Activated B cell treated with CpG ODN at 0.5 μM for 24 hours (primary cell): ENCODE measurements at regions not wholly inside any gene's neighbourhood (a gene's known extent, or its start where the extent isn't known, plus 50 kb on each side); places are given as distances from the start of the nearest gene placed in this dataset.

Experiments
- ATAC-seq: fragments of 200-7000 bp; cut with Tn5 transposase; one replicate; pipeline ENCODE4 v1.10.0; 2021; ENCODE audit warnings: low read depth, mild to moderate bottlenecking, moderate library complexity
- CTCF ChIA-PET: fragments of 350-600 bp; sonication (Branson Sonifier 250); formaldehyde crosslinking; loops from one replicate; lab custom pipeline; 2021; ENCODE audit warnings: antibody characterized with exemption; lab: Charles Lee
- POLR2A ChIA-PET: fragments of 350-600 bp; sonication (Branson Sonifier 250); formaldehyde crosslinking; loops from one replicate; lab custom pipeline; 2021; ENCODE audit warnings: antibody characterized with exemption; lab: Charles Lee
- DNase-seq: peaks from one replicate; pipeline ENCODE4 v3.0.0; 2022
- H3K27ac Mint-ChIP-seq: one replicate; pipeline ENCODE4 v1.8.0; 2020; ENCODE audit warnings: mixed read lengths
- H3K27me3 Mint-ChIP-seq: one replicate; pipeline ENCODE4 v1.8.0; 2021; ENCODE audit warnings: mixed read lengths
- H3K36me3 Mint-ChIP-seq: one replicate; pipeline ENCODE4 v1.8.0; 2021; ENCODE audit warnings: low read depth, mixed read lengths
- H3K4me1 Mint-ChIP-seq: one replicate; pipeline ENCODE4 v1.8.0; 2021; ENCODE audit warnings: mixed read lengths
- H3K4me3 Mint-ChIP-seq: one replicate; pipeline ENCODE4 v1.8.0; 2020; ENCODE audit warnings: mild to moderate bottlenecking, mixed read lengths
- H3K9me3 Mint-ChIP-seq: one replicate; pipeline ENCODE4 v1.8.0; 2020; ENCODE audit warnings: mixed read lengths
- CTCF ChIP-seq: fragments of 200-600 bp; IDR thresholded peaks from one replicate; pipeline ENCODE4 v1.8.0; 2022; ENCODE audit warnings: antibody characterized with exemption, mild to moderate bottlenecking
- intact Hi-C: fragments of 100-400 bp; cut with micrococcal nuclease; formaldehyde crosslinking; loops from one replicate; pipeline ENCODE4 v1.15.1; 2024

- no peak overlapping the region for H3K4me3 Mint-ChIP-seq
- intact Hi-C loops = no loop called here
- H3K36me3 Mint-ChIP-seq = no peaks in the 10 kb centered on the region
- no peak overlapping the region for H3K27ac Mint-ChIP-seq
- CTCF ChIA-PET = no interaction called here
- H3K4me1 Mint-ChIP-seq = no peaks in the 10 kb centered on the region
- no peaks in the 10 kb centered on the region for H3K27me3 Mint-ChIP-seq
- DNase-seq (no peak), ATAC-seq (no peak)
- TF ChIP-seq CTCF = no peak
- peaks cover 3% of the 10 kb centered on the region for H3K9me3 Mint-ChIP-seq
- POLR2A ChIA-PET = no interaction called here
Observed at GRCh38 chr3:90055666-90056065, 948.2 kb downstream of the EPHA3 start.

- ATAC-seq = no peak
- DNase-seq = no peak
- no peaks in the 10 kb centered on the region for H3K36me3 Mint-ChIP-seq
- no peaks in the 10 kb centered on the region for H3K27me3 Mint-ChIP-seq
- TF ChIP-seq CTCF = no peak
- H3K27ac Mint-ChIP-seq = no peak overlapping the region
- ChIA-PET CTCF (no interaction called here), POLR2A (no interaction called here)
- H3K4me1 Mint-ChIP-seq = no peaks in the 10 kb centered on the region
- intact Hi-C loops = no loop called here
- no peak overlapping the region for H3K4me3 Mint-ChIP-seq
- H3K9me3 Mint-ChIP-seq = peaks cover 3% of the 10 kb centered on the region
Observed at GRCh38 chr3:90056281-90057032, 949.0 kb downstream of the EPHA3 start.

- ATAC-seq (no peak), DNase-seq (no peak)
- Mint-ChIP-seq H3K4me3 (no peak overlapping the region), H3K27ac (no peak overlapping the region), H3K4me1 (no peaks in the 10 kb centered on the region), H3K27me3 (no peaks in the 10 kb centered on the region), H3K9me3 (peaks cover 9% of the 10 kb centered on the region), H3K36me3 (no peaks in the 10 kb centered on the region)
- CTCF ChIA-PET = no interaction called here
- POLR2A ChIA-PET = no interaction called here
- intact Hi-C loops = no loop called here
- TF ChIP-seq CTCF = no peak
Observed at GRCh38 chr3:90062016-90062415, 954.6 kb downstream of the EPHA3 start.

- Mint-ChIP-seq H3K27ac (no peak overlapping the region), H3K9me3 (peaks cover 9% of the 10 kb centered on the region), H3K4me3 (no peak overlapping the region), H3K36me3 (no peaks in the 10 kb centered on the region), H3K4me1 (no peaks in the 10 kb centered on the region), H3K27me3 (no peaks in the 10 kb centered on the region)
- intact Hi-C loops = no loop called here
- TF ChIP-seq CTCF = no peak
- DNase-seq (no peak), ATAC-seq (no peak)
- ChIA-PET POLR2A (no interaction called here), CTCF (no interaction called here)
Observed at GRCh38 chr3:90062631-90063200, 955.3 kb downstream of the EPHA3 start.

- POLR2A ChIA-PET = no interaction called here
- H3K4me1 Mint-ChIP-seq = no peaks in the 10 kb centered on the region
- H3K4me3 Mint-ChIP-seq = no peak overlapping the region
- no peak for ATAC-seq
- no peaks in the 10 kb centered on the region for H3K27me3 Mint-ChIP-seq
- CTCF ChIA-PET = no interaction called here
- H3K27ac Mint-ChIP-seq = no peak overlapping the region
- no peaks in the 10 kb centered on the region for H3K36me3 Mint-ChIP-seq
- TF ChIP-seq CTCF = no peak
- no peak for DNase-seq
- intact Hi-C loops = no loop called here
- H3K9me3 Mint-ChIP-seq = peaks cover 3% of the 10 kb centered on the region
Observed at GRCh38 chr3:90068783-90069182, 961.4 kb downstream of the EPHA3 start.
